Vagina (tissue), 2 donors: ENCODE measurements at regions not wholly inside any gene's neighbourhood (a gene's known extent, or its start where the extent isn't known, plus 50 kb on each side); places are given as distances from the start of the nearest gene placed in this dataset.

ENCODE experiments used
- POLR2A ChIP-seq, 2 donors: fragments of 450-650 bp; IDR thresholded peaks; one replicate each; pipeline ENCODE4 v1.6.1; 2017; ENCODE audit warnings: antibody characterized with exemption in 2 of 2, mild to moderate bottlenecking in 2 of 2, moderate library complexity in 2 of 2
- TF ChIP-seq, protein P1 (sequence below), 3 experiments: fragments of 450-650 bp in 2 of 3; fragments of 200-600 bp in 1 of 3; sonication (generic) in 1 of 3; IDR thresholded peaks; one replicate each; pipeline ENCODE4 v1.5.1; 2017 to 2019; ENCODE audit warnings: antibody characterized with exemption in 3 of 3, mild to moderate bottlenecking in 2 of 3, moderate library complexity in 2 of 3

DNA sequence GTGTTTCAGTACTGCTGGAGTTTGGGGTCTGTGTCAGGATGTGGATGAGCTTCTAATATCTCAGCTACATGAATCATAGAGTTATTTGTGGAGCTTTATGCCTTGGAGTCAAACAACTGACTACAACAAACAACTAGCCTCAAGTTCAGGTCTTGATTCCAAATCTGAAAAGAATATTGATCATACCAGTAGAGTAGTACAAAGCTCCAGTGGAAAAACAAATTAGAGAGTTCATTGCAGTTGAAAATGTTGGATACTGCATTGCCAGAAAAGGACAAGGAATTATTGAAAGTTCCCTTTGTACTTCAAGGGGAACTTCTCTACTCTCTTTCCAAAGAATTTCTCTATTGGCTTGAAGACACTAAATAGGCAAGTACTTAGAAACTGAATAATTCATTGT lies 117.6 kb upstream of the CTTNBP2 start:
- TF ChIP-seq, protein P1, sequence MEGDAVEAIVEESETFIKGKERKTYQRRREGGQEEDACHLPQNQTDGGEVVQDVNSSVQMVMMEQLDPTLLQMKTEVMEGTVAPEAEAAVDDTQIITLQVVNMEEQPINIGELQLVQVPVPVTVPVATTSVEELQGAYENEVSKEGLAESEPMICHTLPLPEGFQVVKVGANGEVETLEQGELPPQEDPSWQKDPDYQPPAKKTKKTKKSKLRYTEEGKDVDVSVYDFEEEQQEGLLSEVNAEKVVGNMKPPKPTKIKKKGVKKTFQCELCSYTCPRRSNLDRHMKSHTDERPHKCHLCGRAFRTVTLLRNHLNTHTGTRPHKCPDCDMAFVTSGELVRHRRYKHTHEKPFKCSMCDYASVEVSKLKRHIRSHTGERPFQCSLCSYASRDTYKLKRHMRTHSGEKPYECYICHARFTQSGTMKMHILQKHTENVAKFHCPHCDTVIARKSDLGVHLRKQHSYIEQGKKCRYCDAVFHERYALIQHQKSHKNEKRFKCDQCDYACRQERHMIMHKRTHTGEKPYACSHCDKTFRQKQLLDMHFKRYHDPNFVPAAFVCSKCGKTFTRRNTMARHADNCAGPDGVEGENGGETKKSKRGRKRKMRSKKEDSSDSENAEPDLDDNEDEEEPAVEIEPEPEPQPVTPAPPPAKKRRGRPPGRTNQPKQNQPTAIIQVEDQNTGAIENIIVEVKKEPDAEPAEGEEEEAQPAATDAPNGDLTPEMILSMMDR (IDR thresholded peaks at IDR 0.05) = no peak
- no peak for TF ChIP-seq POLR2A (IDR thresholded peaks at IDR 0.05)
